ENCODE measurements at regions not wholly inside any gene's neighbourhood (a gene's known extent, or its start where the extent isn't known, plus 50 kb on each side); places are given as distances from the start of the nearest gene placed in this dataset.

DNA sequence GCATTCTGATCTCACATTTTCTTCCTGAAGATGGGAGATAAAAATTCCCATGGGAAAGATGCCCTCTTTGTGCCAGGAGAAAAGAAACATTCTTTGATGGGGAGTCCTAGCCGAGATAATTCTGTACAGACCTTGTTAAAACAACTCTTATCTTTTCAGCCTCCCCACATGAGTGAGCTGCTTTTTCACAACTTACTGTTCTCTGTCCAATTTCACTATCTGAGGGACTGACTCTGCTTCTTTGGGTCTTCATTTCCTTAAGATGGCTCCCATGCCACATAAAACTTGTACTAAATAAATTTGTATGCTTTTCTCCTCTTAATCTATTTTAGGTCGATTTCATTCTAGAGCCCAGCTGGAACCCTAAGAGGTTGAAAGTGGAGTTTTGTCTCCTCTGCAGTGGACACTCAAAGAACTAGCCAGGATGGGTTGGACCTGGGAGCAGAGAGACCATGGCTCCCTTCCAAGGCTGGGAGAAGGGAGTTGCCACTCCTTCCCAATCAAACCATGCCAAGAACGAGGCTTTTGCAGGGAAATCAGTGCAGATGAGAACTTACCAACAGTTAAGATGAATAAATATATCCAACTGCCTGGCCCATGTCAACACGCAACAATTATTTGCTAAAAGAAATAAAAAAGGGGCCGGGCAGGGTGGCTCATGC, 285.8 kb upstream of the SULF2 start:
- WGBS = 81% methylated on average over 5 of the region's 5 CpGs
- no peak overlapping the region for H3K4me2 ChIP-seq (ENCODE audit: low read length, poor library complexity, severe bottlenecking)
- DNase-seq = no peak
- H2AFZ ChIP-seq (ENCODE audit: low read depth, low read length) = no peak overlapping the region
- H4K91ac ChIP-seq (ENCODE audit: low read length) = no peak overlapping the region
- H3K27me3 ChIP-seq (ENCODE audit: control insufficient read depth in 1 of 2, insufficient read depth in 1 of 2, low read length in 2 of 2) = peaks cover 20 to 24% of the 10 kb centered on the region in 2 experiments
- no peak overlapping the region for H2BK120ac ChIP-seq (ENCODE audit: low read depth, low read length)
- H3K36me3 ChIP-seq (ENCODE audit: control insufficient read depth in 1 of 2, insufficient read depth in 2 of 2, low read depth in 1 of 2, low read length in 2 of 2) = no peaks in the 10 kb centered on the region
- no peak overlapping the region for H2BK5ac ChIP-seq (ENCODE audit: low read depth, low read length, poor library complexity, severe bottlenecking)
- H3K79me1 ChIP-seq (replicated peaks; ENCODE audit: low read length, poor library complexity, severe bottlenecking) = no peaks in the 10 kb centered on the region
- no peak overlapping the region for H3K9ac ChIP-seq (ENCODE audit: low read length)
- no peak overlapping the region for H3K27ac ChIP-seq (ENCODE audit: low read length, poor library complexity, severe bottlenecking)
- H3K23ac ChIP-seq (ENCODE audit: low read length in 2 of 2) = no peak overlapping the region
- H3K4ac ChIP-seq (ENCODE audit: low read depth in 1 of 2, low read length in 2 of 2) = no peak overlapping the region
- H3K18ac ChIP-seq (ENCODE audit: low read depth in 1 of 2, low read length in 2 of 2) = no peak overlapping the region
- H4K8ac ChIP-seq (ENCODE audit: low read length) = no peak overlapping the region
- no peaks in the 10 kb centered on the region for H3K9me3 ChIP-seq (ENCODE audit: control insufficient read depth, low read length)
- peaks cover 9% of the 10 kb centered on the region for H3K4me1 ChIP-seq (ENCODE audit: control insufficient read depth, insufficient read depth, low read depth, low read length)
- H2BK15ac ChIP-seq (ENCODE audit: low read depth, poor library complexity, severe bottlenecking) = no peak overlapping the region
- H2AK5ac ChIP-seq (ENCODE audit: low read length, severe bottlenecking) = no peak overlapping the region
- no peak overlapping the region for H3K14ac ChIP-seq (ENCODE audit: low read length in 2 of 2)
- H2BK12ac ChIP-seq (ENCODE audit: low read length in 2 of 2) = no peak overlapping the region
- no peak overlapping the region for H3K4me3 ChIP-seq (ENCODE audit: insufficient read depth in 1 of 2, low read depth in 1 of 2, low read length in 2 of 2)

- no peak for DNase-seq
- no peak overlapping the region for H3K14ac ChIP-seq (ENCODE audit: low read length in 2 of 2)
- WGBS = 36% methylated on average over 3 of the region's 3 CpGs
- no peak overlapping the region for H2BK12ac ChIP-seq (ENCODE audit: low read length in 2 of 2)
- H2AFZ ChIP-seq (ENCODE audit: low read depth, low read length) = no peak overlapping the region
- H2AK5ac ChIP-seq (ENCODE audit: low read length, severe bottlenecking) = no peak overlapping the region
- no peak overlapping the region for H3K4me3 ChIP-seq (ENCODE audit: insufficient read depth in 1 of 2, low read depth in 1 of 2, low read length in 2 of 2)
- peaks cover 9% of the 10 kb centered on the region for H3K4me1 ChIP-seq (ENCODE audit: control insufficient read depth, insufficient read depth, low read depth, low read length)
- no peak overlapping the region for H3K4me2 ChIP-seq (ENCODE audit: low read length, poor library complexity, severe bottlenecking)
- no peak overlapping the region for H2BK5ac ChIP-seq (ENCODE audit: low read depth, low read length, poor library complexity, severe bottlenecking)
- H2BK15ac ChIP-seq (ENCODE audit: low read depth, poor library complexity, severe bottlenecking) = no peak overlapping the region
- H3K4ac ChIP-seq (ENCODE audit: low read depth in 1 of 2, low read length in 2 of 2) = no peak overlapping the region
- H3K9ac ChIP-seq (ENCODE audit: low read length) = no peak overlapping the region
- no peaks in the 10 kb centered on the region for H3K9me3 ChIP-seq (ENCODE audit: control insufficient read depth, low read length)
- H3K36me3 ChIP-seq (ENCODE audit: control insufficient read depth in 1 of 2, insufficient read depth in 2 of 2, low read depth in 1 of 2, low read length in 2 of 2) = no peaks in the 10 kb centered on the region
- no peak overlapping the region for H3K27ac ChIP-seq (ENCODE audit: low read length, poor library complexity, severe bottlenecking)
- no peaks in the 10 kb centered on the region for H3K79me1 ChIP-seq (replicated peaks; ENCODE audit: low read length, poor library complexity, severe bottlenecking)
- no peak overlapping the region for H3K18ac ChIP-seq (ENCODE audit: low read depth in 1 of 2, low read length in 2 of 2)
- H3K23ac ChIP-seq (ENCODE audit: low read length in 2 of 2) = no peak overlapping the region
- H4K8ac ChIP-seq (ENCODE audit: low read length) = no peak overlapping the region
- peaks cover 13 to 17% of the 10 kb centered on the region in 2 experiments for H3K27me3 ChIP-seq (ENCODE audit: control insufficient read depth in 1 of 2, insufficient read depth in 1 of 2, low read length in 2 of 2)
- no peak overlapping the region for H2BK120ac ChIP-seq (ENCODE audit: low read depth, low read length)
- no peak overlapping the region for H4K91ac ChIP-seq (ENCODE audit: low read length)
These were observed 284.3 kb upstream of the SULF2 start for GRCh38 chr20:48069596-48069995.

GRCh38 chr20:48066851-48067250, 281.6 kb upstream of the SULF2 start:
- Histone ChIP-seq H3K4me3 (ENCODE audit: insufficient read depth in 1 of 2, low read depth in 1 of 2, low read length in 2 of 2) (no peak overlapping the region), H3K79me1 (replicated peaks; ENCODE audit: low read length, poor library complexity, severe bottlenecking) (no peaks in the 10 kb centered on the region), H3K4me2 (ENCODE audit: low read length, poor library complexity, severe bottlenecking) (no peak overlapping the region), H4K91ac (ENCODE audit: low read length) (no peak overlapping the region), H2BK5ac (ENCODE audit: low read depth, low read length, poor library complexity, severe bottlenecking) (no peak overlapping the region), H2BK15ac (ENCODE audit: low read depth, poor library complexity, severe bottlenecking) (no peak overlapping the region), H2BK12ac (ENCODE audit: low read length in 2 of 2) (no peak overlapping the region), H3K18ac (ENCODE audit: low read depth in 1 of 2, low read length in 2 of 2) (no peak overlapping the region), H2AK5ac (ENCODE audit: low read length, severe bottlenecking) (peak overlapping the region; percentile 21), H3K4ac (ENCODE audit: low read depth in 1 of 2, low read length in 2 of 2) (no peak overlapping the region), H3K9me3 (ENCODE audit: control insufficient read depth, low read length) (no peaks in the 10 kb centered on the region), H3K23ac (ENCODE audit: low read length in 2 of 2) (no peak overlapping the region), H2AFZ (ENCODE audit: low read depth, low read length) (no peak overlapping the region), H3K4me1 (ENCODE audit: control insufficient read depth, insufficient read depth, low read depth, low read length) (peaks cover 14% of the 10 kb centered on the region), H3K9ac (ENCODE audit: low read length) (no peak overlapping the region), H3K36me3 (ENCODE audit: control insufficient read depth in 1 of 2, insufficient read depth in 2 of 2, low read depth in 1 of 2, low read length in 2 of 2) (no peaks in the 10 kb centered on the region), H3K14ac (ENCODE audit: low read length in 2 of 2) (no peak overlapping the region), H3K27ac (ENCODE audit: low read length, poor library complexity, severe bottlenecking) (no peak overlapping the region), H4K8ac (ENCODE audit: low read length) (no peak overlapping the region), H3K27me3 (ENCODE audit: control insufficient read depth in 1 of 2, insufficient read depth in 1 of 2, low read length in 2 of 2) (peaks cover 10 to 21% of the 10 kb centered on the region in 2 experiments), H2BK120ac (ENCODE audit: low read depth, low read length) (no peak overlapping the region)
- DNase-seq = no peak
- WGBS = 92% methylated on average over 3 of the region's 3 CpGs

DNA sequence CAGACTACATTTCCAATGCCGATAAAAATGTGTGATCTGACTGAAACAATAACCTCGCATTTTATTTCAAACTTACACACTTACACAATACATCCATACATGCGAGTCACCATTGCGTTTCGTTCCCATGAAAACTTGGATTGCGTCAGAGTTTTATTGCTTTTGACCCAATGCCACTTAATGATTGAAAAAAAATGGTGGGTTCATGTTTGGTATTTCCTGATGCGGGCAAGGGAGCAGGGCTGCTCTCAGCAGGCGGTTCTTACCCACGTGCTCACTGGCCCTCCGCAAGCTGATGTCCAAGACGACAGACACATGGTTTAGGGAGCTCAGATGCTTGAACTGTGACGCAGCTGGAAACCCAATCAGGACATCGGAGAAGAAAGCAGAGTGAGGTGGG, 281.0 kb upstream of the SULF2 start:
- Histone ChIP-seq H3K4ac (ENCODE audit: low read depth in 1 of 2, low read length in 2 of 2) (no peak overlapping the region), H3K23ac (ENCODE audit: low read length in 2 of 2) (no peak overlapping the region), H2BK120ac (ENCODE audit: low read depth, low read length) (no peak overlapping the region), H2AK5ac (ENCODE audit: low read length, severe bottlenecking) (no peak overlapping the region), H2BK15ac (ENCODE audit: low read depth, poor library complexity, severe bottlenecking) (no peak overlapping the region), H4K91ac (ENCODE audit: low read length) (no peak overlapping the region), H3K79me1 (replicated peaks; ENCODE audit: low read length, poor library complexity, severe bottlenecking) (no peaks in the 10 kb centered on the region), H3K9me3 (ENCODE audit: control insufficient read depth, low read length) (no peaks in the 10 kb centered on the region), H3K18ac (ENCODE audit: low read depth in 1 of 2, low read length in 2 of 2) (no peak overlapping the region), H2BK5ac (ENCODE audit: low read depth, low read length, poor library complexity, severe bottlenecking) (no peak overlapping the region), H2AFZ (ENCODE audit: low read depth, low read length) (no peak overlapping the region), H3K4me1 (ENCODE audit: control insufficient read depth, insufficient read depth, low read depth, low read length) (peaks cover 14% of the 10 kb centered on the region), H3K14ac (ENCODE audit: low read length in 2 of 2) (no peak overlapping the region), H3K27ac (ENCODE audit: low read length, poor library complexity, severe bottlenecking) (no peak overlapping the region), H3K27me3 (ENCODE audit: control insufficient read depth in 1 of 2, insufficient read depth in 1 of 2, low read length in 2 of 2) (peaks cover 7 to 20% of the 10 kb centered on the region in 2 experiments), H4K8ac (ENCODE audit: low read length) (no peak overlapping the region), H3K4me2 (ENCODE audit: low read length, poor library complexity, severe bottlenecking) (no peak overlapping the region), H3K9ac (ENCODE audit: low read length) (no peak overlapping the region), H2BK12ac (ENCODE audit: low read length in 2 of 2) (no peak overlapping the region), H3K36me3 (ENCODE audit: control insufficient read depth in 1 of 2, insufficient read depth in 2 of 2, low read depth in 1 of 2, low read length in 2 of 2) (no peaks in the 10 kb centered on the region), H3K4me3 (ENCODE audit: insufficient read depth in 1 of 2, low read depth in 1 of 2, low read length in 2 of 2) (no peak overlapping the region)
- 71% methylated on average over 13 of the region's 13 CpGs for WGBS
- peak; percentile 83 for DNase-seq
